GM10248 (cell line): ENCODE measurements at regions not wholly inside any gene's neighbourhood (a gene's known extent, or its start where the extent isn't known, plus 50 kb on each side); places are given as distances from the start of the nearest gene placed in this dataset.

ENCODE experiments used
- CTCF ChIA-PET: fragments of 300-600 bp; sonication (Branson Sonifier 250); formaldehyde crosslinking; extraction: SDS; loops from one replicate; lab custom pipeline; 2021; ENCODE audit warnings: antibody characterized with exemption; lab: Yijun Ruan, JAX
- POLR2A ChIA-PET: fragments of 350-650 bp; sonication (Branson Sonifier 250); formaldehyde crosslinking; extraction: SDS; loops from one replicate; lab custom pipeline; 2020; ENCODE audit warnings: antibody characterized with exemption; lab: Yijun Ruan, JAX
- DNase-seq: peaks from one replicate; pipeline ENCODE4 v3.0.0; 2012; ENCODE audit errors: extremely low spot score
- CTCF ChIP-seq: IDR thresholded peaks from 2 replicates; pipeline ENCODE4 v1.5.1; 2012; ENCODE audit warnings: mild to moderate bottlenecking, low read depth; ENCODE audit errors: extremely low read depth, missing control alignments, control extremely low read depth

GRCh38 chr12:27869567-27869966 lies 89.5 kb upstream of the MANSC4 start:
- CTCF ChIA-PET = interaction anchor here (1.2 kb wide), 1 partner anchor 37 kb away, joined by 3 read pairs; no protein-coding TSS in a partner anchor
- no peak for TF ChIP-seq CTCF
- POLR2A ChIA-PET = no interaction called here
- no peak for DNase-seq

- no peak for TF ChIP-seq CTCF
- DNase-seq = no peak
- ChIA-PET POLR2A (no interaction called here), CTCF (interaction anchor here (1.1 to 1.3 kb wide), 3 partner anchors 26 to 45 kb away, joined by 3 to 4 read pairs (median 3); no protein-coding TSS in a partner anchor)
These were observed 88.1 kb upstream of the MANSC4 start for GRCh38 chr12:27868139-27868538.

- TF ChIP-seq CTCF = no peak
- POLR2A ChIA-PET = no interaction called here
- DNase-seq = no peak
- CTCF ChIA-PET = interaction anchor here (0.6 kb wide), 1 partner anchor 24 kb away, joined by 3 read pairs; no protein-coding TSS in a partner anchor
These were observed 86.5 kb upstream of the MANSC4 start for GRCh38 chr12:27866373-27867101.

GRCh38 chr12:27865421-27865820 lies 85.4 kb upstream of the MANSC4 start:
- ChIA-PET POLR2A (no interaction called here), CTCF (no interaction called here)
- TF ChIP-seq CTCF = no peak
- DNase-seq = no peak

GRCh38 chr12:27864521-27864920 lies 84.5 kb upstream of the MANSC4 start:
- DNase-seq = no peak
- no peak for TF ChIP-seq CTCF
- POLR2A ChIA-PET = no interaction called here
- CTCF ChIA-PET = interaction anchor here (1.0 to 1.4 kb wide), 3 partner anchors 13 to 25 kb away, joined by 3 to 4 read pairs (median 3); no protein-coding TSS in a partner anchor

GRCh38 chr12:27863839-27864238 lies 83.8 kb upstream of the MANSC4 start:
- CTCF ChIA-PET = interaction anchor here (1.0 to 1.4 kb wide), 4 partner anchors 12 to 42 kb away, joined by 3 to 4 read pairs (median 3); no protein-coding TSS in a partner anchor
- POLR2A ChIA-PET = no interaction called here
- DNase-seq = no peak
- TF ChIP-seq CTCF = no peak
